Neutrophil (primary cell): ENCODE measurements at regions not wholly inside any gene's neighbourhood (a gene's known extent, or its start where the extent isn't known, plus 50 kb on each side); places are given as distances from the start of the nearest gene placed in this dataset.
"Not testable (repeated sequence)": the region's sequence is repeated elsewhere in the genome, so short reads cannot be mapped to it uniquely, and the experiment has no call there.

Experiments
- H3K27ac ChIP-seq: fragments of 200-600 bp; sonication (generic); 2 replicates; pipeline ENCODE4 v1.5.1; 2016; ENCODE audit warnings: mild to moderate bottlenecking, moderate library complexity
- H3K27me3 ChIP-seq: fragments of 200-600 bp; sonication (generic); 2 replicates; pipeline ENCODE4 v1.6.0; 2016; ENCODE audit warnings: mild to moderate bottlenecking
- H3K36me3 ChIP-seq: fragments of 200-600 bp; sonication (generic); 2 replicates; pipeline ENCODE4 v1.5.1; 2017
- H3K4me1 ChIP-seq, 2 experiments: fragments of 200-600 bp in 1 of 2; sonication (generic) in 1 of 2; 1 replicate in 1 of 2; 2 replicates in 1 of 2; pipeline versions ENCODE4 v1.5.1 to v1.6.1; 2013 to 2016; ENCODE audit warnings: low read depth in 1 of 2, low read length in 1 of 2, mild to moderate bottlenecking in 1 of 2, moderate library complexity in 1 of 2; ENCODE audit not compliant: control insufficient read depth in 1 of 2, insufficient read depth in 1 of 2
- H3K4me3 ChIP-seq, 2 experiments: fragments of 200-600 bp in 1 of 2; sonication (generic) in 1 of 2; 1 replicate in 1 of 2; 2 replicates in 1 of 2; pipeline ENCODE4 v1.5.1; 2013 to 2016; ENCODE audit warnings: low read depth in 1 of 2, low read length in 1 of 2, mild to moderate bottlenecking in 1 of 2, moderate library complexity in 1 of 2
- H3K9me3 ChIP-seq: fragments of 200-600 bp; sonication (generic); 2 replicates; pipeline ENCODE4 v1.5.1; 2016
- CTCF ChIP-seq: fragments of 200-600 bp; sonication (generic); IDR thresholded peaks from 2 replicates; pipeline ENCODE4 v1.5.1; 2016; ENCODE audit warnings: antibody characterized with exemption

DNA sequence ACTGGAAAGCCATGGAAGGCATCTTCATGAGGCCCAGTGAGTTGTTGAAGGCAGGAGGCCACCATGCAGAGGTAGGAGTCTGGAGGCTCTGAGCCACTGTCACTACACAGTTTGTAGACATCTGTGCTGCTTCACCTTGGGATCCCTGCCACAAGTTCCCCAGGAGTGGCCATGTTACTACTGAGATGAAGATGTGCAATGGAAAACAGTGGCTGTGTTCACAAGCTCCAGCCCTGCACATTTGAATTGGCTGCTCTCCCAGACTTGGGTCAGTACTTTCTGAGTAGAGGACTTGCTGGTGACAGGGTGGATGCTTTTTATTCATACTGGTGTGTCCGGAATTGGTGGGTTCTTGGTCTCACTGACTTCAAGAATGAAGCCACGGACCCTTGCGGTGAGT is 86.9 kb upstream of the C15orf39 start:
- TF ChIP-seq CTCF = no peak
- H3K27ac ChIP-seq = peak overlapping the region; percentile 92

DNA sequence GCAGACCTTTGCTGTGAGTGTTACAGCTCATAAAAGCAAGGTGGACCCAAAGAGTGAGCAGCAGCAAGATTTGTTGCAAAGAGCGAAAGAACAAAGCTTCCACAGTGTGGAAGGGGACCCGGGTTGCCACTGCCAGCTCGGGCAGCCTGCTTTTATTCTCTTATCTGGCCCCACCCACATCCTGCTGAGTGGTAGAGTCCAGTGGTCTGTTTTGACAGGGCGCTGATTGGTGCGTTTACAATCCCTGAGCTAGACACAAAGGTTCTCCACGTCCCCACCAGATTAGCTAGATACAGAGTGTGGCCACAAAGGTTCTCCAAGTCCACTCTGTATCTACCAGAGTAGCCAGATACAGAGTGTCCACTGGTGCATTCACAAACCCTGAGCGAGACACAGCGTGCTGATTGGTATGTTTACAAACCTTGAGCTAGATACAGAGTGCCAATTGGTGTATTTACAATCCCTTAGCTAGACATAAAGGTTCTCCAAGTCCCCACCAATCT is 86.2 kb upstream of the C15orf39 start:
- not testable (repeated sequence) for H3K36me3 ChIP-seq, H3K4me3 ChIP-seq, H3K9me3 ChIP-seq, H3K27me3 ChIP-seq
- Histone ChIP-seq H3K27ac (peak overlapping the region; percentile 36), H3K4me1 (peaks cover 43 to 45% of the 10 kb centered on the region in 2 experiments)

More for the DNA sequence above, 86.9 kb upstream of the C15orf39 start:
- Histone ChIP-seq H3K27me3 (no peaks in the 10 kb centered on the region), H3K36me3 (no peaks in the 10 kb centered on the region), H3K4me3 (no peak overlapping the region), H3K4me1 (peaks cover 50 to 51% of the 10 kb centered on the region in 2 experiments), H3K9me3 (no peaks in the 10 kb centered on the region)

GRCh38 chr15:75116143-75116542 is 85.5 kb upstream of the C15orf39 start:
- H3K27me3 ChIP-seq, H3K4me3 ChIP-seq, H3K9me3 ChIP-seq, H3K36me3 ChIP-seq, H3K27ac ChIP-seq: not testable (repeated sequence)
- H3K4me1 ChIP-seq = peaks cover 36 to 38% of the 10 kb centered on the region in 2 experiments

DNA sequence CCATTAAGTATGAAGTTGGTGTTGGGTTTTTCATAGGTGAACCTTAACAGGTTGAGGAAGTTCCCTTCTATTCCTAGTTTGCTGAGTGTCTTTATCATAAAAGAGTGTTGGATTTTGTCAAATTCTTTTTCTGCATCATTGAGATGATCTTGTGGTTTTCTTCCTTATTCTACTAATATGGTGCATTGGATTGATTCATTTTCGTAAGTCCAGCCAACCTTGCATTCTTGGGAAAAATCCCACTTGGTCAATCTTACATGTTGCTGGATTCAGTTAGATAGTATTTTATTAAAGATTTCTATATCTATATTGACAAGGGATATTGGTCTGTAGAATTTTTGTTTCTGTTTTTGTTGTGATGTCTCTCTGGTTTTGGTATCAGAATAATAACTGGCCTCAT is 83.7 kb upstream of the C15orf39 start:
- peaks cover 18 to 23% of the 10 kb centered on the region in 2 experiments for H3K4me1 ChIP-seq
- no peak overlapping the region for H3K4me3 ChIP-seq
- no peaks in the 10 kb centered on the region for H3K36me3 ChIP-seq
- no peak overlapping the region for H3K27ac ChIP-seq
- TF ChIP-seq CTCF = no peak
- no peaks in the 10 kb centered on the region for H3K9me3 ChIP-seq
- H3K27me3 ChIP-seq = no peaks in the 10 kb centered on the region

DNA sequence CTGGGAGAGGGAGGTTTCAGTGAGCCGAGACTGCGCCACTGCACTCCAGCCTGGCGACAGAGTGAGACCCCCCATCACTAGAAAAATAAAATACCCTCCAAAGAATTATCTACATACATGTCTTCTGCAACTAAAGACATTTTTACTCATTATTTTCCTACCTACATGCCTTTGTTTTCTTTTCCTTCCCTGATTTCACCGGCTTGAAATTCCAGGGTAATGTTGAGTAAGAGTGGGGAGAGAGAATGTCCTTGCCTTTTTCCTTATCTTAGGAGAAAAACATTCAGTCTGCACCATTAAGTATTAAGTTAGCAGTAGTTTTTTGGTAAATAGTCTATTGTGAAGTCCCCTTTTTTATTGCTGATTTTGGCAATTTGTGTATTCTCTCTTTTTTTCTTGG is 82.4 kb upstream of the C15orf39 start:
- not testable (repeated sequence) for H3K36me3 ChIP-seq, H3K27ac ChIP-seq, H3K4me3 ChIP-seq, H3K27me3 ChIP-seq, H3K9me3 ChIP-seq
- H3K4me1 ChIP-seq = peaks cover 17 to 22% of the 10 kb centered on the region in 2 experiments

- no peak overlapping the region for H3K4me3 ChIP-seq
- H3K27me3 ChIP-seq = no peaks in the 10 kb centered on the region
- TF ChIP-seq CTCF = no peak
- no peaks in the 10 kb centered on the region for H3K9me3 ChIP-seq
- no peaks in the 10 kb centered on the region for H3K36me3 ChIP-seq
- H3K27ac ChIP-seq = no peak overlapping the region
- H3K4me1 ChIP-seq = peaks cover 31 to 34% of the 10 kb centered on the region in 2 experiments
Measured at GRCh38 chr15:75121491-75121890, 80.2 kb upstream of the C15orf39 start.

- Histone ChIP-seq H3K36me3 (no peaks in the 10 kb centered on the region), H3K27ac (peak overlapping the region; percentile 98), H3K27me3 (no peaks in the 10 kb centered on the region), H3K4me1 (peaks cover 51 to 53% of the 10 kb centered on the region in 2 experiments), H3K9me3 (no peaks in the 10 kb centered on the region), H3K4me3 (no peak overlapping the region)
- no peak for TF ChIP-seq CTCF
Measured at GRCh38 chr15:75123395-75123794, 78.3 kb upstream of the C15orf39 start.

- peaks cover 59 to 60% of the 10 kb centered on the region in 2 experiments for H3K4me1 ChIP-seq
- not testable (repeated sequence) for H3K27me3 ChIP-seq, H3K9me3 ChIP-seq, H3K36me3 ChIP-seq
- peak overlapping the region; percentile 3 to 37 for H3K4me3 ChIP-seq
- H3K27ac ChIP-seq = peak overlapping the region; percentile 98
Measured at GRCh38 chr15:75124278-75124677, 77.4 kb upstream of the C15orf39 start.
